Activated CD8-positive, alpha-beta T cell treated with anti-CD3 and anti-CD28 coated beads for 36 hours (primary cell): ENCODE measurements at regions not wholly inside any gene's neighbourhood (a gene's known extent, or its start where the extent isn't known, plus 50 kb on each side); places are given as distances from the start of the nearest gene placed in this dataset.

ENCODE experiments used
- ATAC-seq: fragments of 200-7000 bp; cut with Tn5 transposase; one replicate; pipeline ENCODE4 v1.10.0; 2021; ENCODE audit warnings: mild to moderate bottlenecking, moderate library complexity
- CTCF ChIA-PET: fragments of 350-600 bp; sonication (Branson Sonifier 250); formaldehyde crosslinking; loops from one replicate; lab custom pipeline; 2021; ENCODE audit warnings: antibody characterized with exemption; lab: Charles Lee
- POLR2A ChIA-PET: fragments of 350-600 bp; sonication (Branson Sonifier 250); formaldehyde crosslinking; loops from one replicate; lab custom pipeline; 2021; ENCODE audit warnings: antibody characterized with exemption; lab: Charles Lee
- DNase-seq: peaks from one replicate; pipeline ENCODE4 v3.0.0-alpha.2; 2020
- H3K27ac Mint-ChIP-seq: one replicate; pipeline ENCODE4 v1.8.0; 2021; ENCODE audit warnings: mild to moderate bottlenecking, mixed read lengths
- H3K27me3 Mint-ChIP-seq: one replicate; pipeline ENCODE4 v1.8.0; 2021; ENCODE audit warnings: mixed read lengths
- H3K36me3 Mint-ChIP-seq: one replicate; pipeline ENCODE4 v1.8.0; 2021; ENCODE audit warnings: low read depth, mixed read lengths
- H3K4me1 Mint-ChIP-seq: one replicate; pipeline ENCODE4 v1.8.0; 2021; ENCODE audit warnings: low read depth, mixed read lengths
- H3K4me3 Mint-ChIP-seq: one replicate; pipeline ENCODE4 v1.8.0; 2021; ENCODE audit warnings: mild to moderate bottlenecking, moderate library complexity, mixed read lengths
- H3K9me3 Mint-ChIP-seq: one replicate; pipeline ENCODE4 v1.8.0; 2021; ENCODE audit warnings: mixed read lengths
- CTCF ChIP-seq: fragments of 200-600 bp; IDR thresholded peaks from one replicate; pipeline ENCODE4 v1.8.0; 2022; ENCODE audit warnings: antibody characterized with exemption, mild to moderate bottlenecking
- intact Hi-C: fragments of 100-400 bp; cut with micrococcal nuclease; formaldehyde crosslinking; loops from one replicate; pipeline ENCODE4 v1.10.0; 2022

- Mint-ChIP-seq H3K4me1 (no peaks in the 10 kb centered on the region), H3K36me3 (no peaks in the 10 kb centered on the region), H3K27ac (no peak overlapping the region), H3K9me3 (no peaks in the 10 kb centered on the region), H3K27me3 (no peaks in the 10 kb centered on the region), H3K4me3 (no peak overlapping the region)
- no peak for TF ChIP-seq CTCF
- CTCF ChIA-PET = no interaction called here
- DNase-seq (no peak), ATAC-seq (no peak)
- POLR2A ChIA-PET = no interaction called here
- intact Hi-C loops = no loop called here
Measured at GRCh38 chr2:145811276-145812164, 1291.6 kb upstream of the ZEB2 start.

DNA sequence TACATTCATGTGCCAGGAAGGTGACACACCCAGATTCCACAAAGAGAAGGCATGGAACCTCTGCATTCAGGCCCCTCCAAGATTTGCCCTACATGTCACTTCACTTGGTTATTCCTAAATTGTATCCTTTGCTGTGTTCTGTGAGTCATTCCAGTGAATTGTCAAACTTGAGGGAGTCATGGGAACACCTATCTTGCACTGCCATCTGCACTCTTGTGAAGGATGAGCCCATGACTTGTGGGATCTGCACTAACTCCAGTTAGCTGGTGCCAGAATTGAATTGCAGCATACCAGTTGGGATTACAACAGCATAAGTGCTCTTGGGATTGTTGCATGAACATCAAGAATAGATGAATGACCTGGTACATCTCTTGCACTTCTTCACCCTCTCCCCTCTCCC, 1288.0 kb upstream of the ZEB2 start:
- intact Hi-C loops = no loop called here
- Mint-ChIP-seq H3K27ac (no peak overlapping the region), H3K4me1 (no peaks in the 10 kb centered on the region), H3K9me3 (no peaks in the 10 kb centered on the region), H3K4me3 (no peak overlapping the region), H3K27me3 (no peaks in the 10 kb centered on the region), H3K36me3 (no peaks in the 10 kb centered on the region)
- DNase-seq = no peak
- no peak for TF ChIP-seq CTCF
- ChIA-PET POLR2A (no interaction called here), CTCF (no interaction called here)
- no peak for ATAC-seq

DNA sequence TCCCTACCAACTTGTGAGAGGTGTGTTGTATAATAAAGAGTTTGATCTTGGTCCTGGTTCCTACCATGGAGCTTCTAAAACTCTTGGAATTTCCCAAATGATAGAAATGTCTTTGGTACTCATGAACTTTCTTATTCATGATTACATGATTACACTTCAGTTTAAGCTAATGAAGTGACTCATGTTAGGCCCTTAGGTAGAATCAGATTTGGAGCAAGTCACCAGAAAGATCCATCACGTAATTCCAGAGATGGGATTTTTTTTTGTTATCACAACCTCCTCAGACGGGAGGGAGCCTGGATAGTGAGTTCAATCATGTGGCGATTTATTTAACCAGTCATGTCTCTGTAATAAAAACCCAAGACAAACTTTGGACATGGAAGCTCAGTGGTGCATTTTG, 1287.6 kb upstream of the ZEB2 start:
- CTCF ChIA-PET = no interaction called here
- Mint-ChIP-seq H3K36me3 (no peaks in the 10 kb centered on the region), H3K4me3 (no peak overlapping the region), H3K4me1 (no peaks in the 10 kb centered on the region), H3K27ac (no peak overlapping the region), H3K27me3 (no peaks in the 10 kb centered on the region), H3K9me3 (no peaks in the 10 kb centered on the region)
- intact Hi-C loops = no loop called here
- ATAC-seq = no peak
- POLR2A ChIA-PET = no interaction called here
- TF ChIP-seq CTCF = no peak
- no peak for DNase-seq

DNA sequence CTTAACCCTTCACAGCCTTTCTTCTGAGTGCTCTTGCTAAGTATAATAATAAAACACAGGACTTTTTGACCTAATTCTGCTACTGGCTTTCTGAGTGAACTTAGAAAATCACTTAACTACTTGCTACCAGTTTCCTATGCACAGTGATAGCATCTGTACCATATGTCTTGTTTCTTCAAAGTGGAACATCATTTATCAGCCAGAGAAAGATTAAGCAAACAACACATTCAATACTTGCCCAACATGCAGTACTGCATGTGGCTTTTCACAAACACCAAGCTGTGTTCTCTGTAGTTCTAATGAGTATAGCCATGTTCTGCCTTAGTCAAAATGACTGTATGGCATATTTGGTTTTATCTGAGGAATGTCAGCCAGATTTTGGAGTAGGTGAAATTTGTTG, 1286.6 kb upstream of the ZEB2 start:
- no peaks in the 10 kb centered on the region for H3K9me3 Mint-ChIP-seq
- intact Hi-C loops = no loop called here
- H3K4me1 Mint-ChIP-seq = no peaks in the 10 kb centered on the region
- ChIA-PET POLR2A (no interaction called here), CTCF (no interaction called here)
- H3K27me3 Mint-ChIP-seq = no peaks in the 10 kb centered on the region
- H3K4me3 Mint-ChIP-seq = no peak overlapping the region
- no peak overlapping the region for H3K27ac Mint-ChIP-seq
- TF ChIP-seq CTCF = no peak
- no peak for DNase-seq
- H3K36me3 Mint-ChIP-seq = no peaks in the 10 kb centered on the region
- no peak for ATAC-seq

DNA sequence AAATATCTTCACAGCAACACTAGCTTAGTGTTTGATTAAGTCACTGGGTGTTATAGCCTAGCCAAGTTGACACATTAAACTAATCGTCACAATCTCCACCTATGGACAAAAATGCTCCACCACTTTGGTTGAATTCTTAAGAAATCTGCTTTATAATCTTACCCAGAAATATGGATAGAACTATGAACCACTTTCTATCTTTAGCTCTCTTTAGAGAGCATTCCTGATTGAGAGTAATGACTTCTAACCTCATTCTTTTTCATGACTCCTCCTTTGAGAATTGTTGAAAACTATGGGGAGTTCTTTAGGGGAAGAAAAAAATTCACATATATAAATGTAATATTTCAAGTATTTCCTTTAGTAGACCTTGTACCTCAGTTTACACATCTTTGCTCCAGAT, 1282.2 kb upstream of the ZEB2 start:
- no peak for DNase-seq

More for the DNA sequence above, 1282.2 kb upstream of the ZEB2 start:
- POLR2A ChIA-PET = no interaction called here
- no peaks in the 10 kb centered on the region for H3K4me1 Mint-ChIP-seq
- no peak overlapping the region for H3K4me3 Mint-ChIP-seq
- intact Hi-C loops = no loop called here
- CTCF ChIA-PET = no interaction called here
- no peaks in the 10 kb centered on the region for H3K36me3 Mint-ChIP-seq
- ATAC-seq = no peak
- no peaks in the 10 kb centered on the region for H3K9me3 Mint-ChIP-seq
- H3K27me3 Mint-ChIP-seq = no peaks in the 10 kb centered on the region
- H3K27ac Mint-ChIP-seq = no peak overlapping the region
- no peak for TF ChIP-seq CTCF
